ENCODE measurements at regions not wholly inside any gene's neighbourhood (a gene's known extent, or its start where the extent isn't known, plus 50 kb on each side); places are given as distances from the start of the nearest gene placed in this dataset.
"Not testable (repeated sequence)": the region's sequence is repeated elsewhere in the genome, so short reads cannot be mapped to it uniquely, and the experiment has no call there.

DNA sequence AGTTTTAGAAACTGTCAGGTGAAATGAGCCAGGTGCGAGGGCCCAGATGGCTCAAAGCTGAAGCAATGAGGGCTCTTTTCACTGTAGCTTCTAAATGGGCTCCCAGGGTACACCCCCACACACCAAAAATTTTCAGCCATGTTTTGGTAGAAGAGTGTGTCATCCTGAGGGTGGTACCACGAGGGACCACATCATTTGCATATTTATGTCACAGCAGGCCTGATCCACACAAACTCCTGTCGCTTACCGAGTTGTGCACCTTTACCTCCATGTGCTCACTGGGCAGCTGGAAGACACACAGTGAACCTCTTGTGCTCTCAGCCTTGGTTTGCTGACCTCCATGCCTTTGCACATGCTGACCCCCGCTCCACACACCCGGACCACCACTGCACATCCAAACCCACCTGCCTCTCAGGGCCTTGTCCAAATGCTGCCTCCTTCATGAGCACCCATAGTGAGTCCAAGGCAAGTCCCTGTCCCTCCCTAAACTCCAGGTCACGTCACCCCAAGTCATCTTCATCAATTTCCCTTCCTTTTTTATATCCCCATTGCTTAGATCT, 352.2 kb downstream of the BCL2L11 start:
- not testable (repeated sequence) for H3K36me3 Mint-ChIP-seq (ENCODE audit: low read depth); H3K9me3 Mint-ChIP-seq; H3K27me3 Mint-ChIP-seq
- peaks cover 15% of the 10 kb centered on the region for H3K4me1 Mint-ChIP-seq (ENCODE audit: low read depth)
- peak overlapping the region; percentile 1 for H3K4me3 Mint-ChIP-seq
- H3K27ac Mint-ChIP-seq = peak overlapping the region; percentile 76

DNA sequence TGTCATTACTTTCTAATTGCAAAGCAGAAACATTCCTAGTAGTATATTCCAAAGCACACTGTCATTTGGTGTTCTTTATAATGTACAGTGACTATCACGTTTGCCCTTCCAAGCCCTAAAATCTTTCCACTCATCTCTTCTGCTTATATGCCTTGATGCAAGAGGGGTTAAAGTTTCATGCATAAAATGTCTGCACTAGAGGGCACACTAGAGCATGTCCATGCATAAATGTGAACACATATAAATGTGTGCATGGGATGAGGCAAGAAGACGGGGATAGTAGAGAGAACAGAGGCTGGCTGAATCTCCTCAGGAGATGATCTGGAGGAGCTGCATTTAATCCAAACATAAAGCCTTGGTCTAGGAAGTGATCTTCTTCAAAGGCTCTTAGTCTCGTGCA, 352.8 kb downstream of the BCL2L11 start:
- H3K27me3 Mint-ChIP-seq = not testable (repeated sequence)
- peak overlapping the region; percentile 76 for H3K27ac Mint-ChIP-seq
- peaks cover 15% of the 10 kb centered on the region for H3K4me1 Mint-ChIP-seq (ENCODE audit: low read depth)

DNA sequence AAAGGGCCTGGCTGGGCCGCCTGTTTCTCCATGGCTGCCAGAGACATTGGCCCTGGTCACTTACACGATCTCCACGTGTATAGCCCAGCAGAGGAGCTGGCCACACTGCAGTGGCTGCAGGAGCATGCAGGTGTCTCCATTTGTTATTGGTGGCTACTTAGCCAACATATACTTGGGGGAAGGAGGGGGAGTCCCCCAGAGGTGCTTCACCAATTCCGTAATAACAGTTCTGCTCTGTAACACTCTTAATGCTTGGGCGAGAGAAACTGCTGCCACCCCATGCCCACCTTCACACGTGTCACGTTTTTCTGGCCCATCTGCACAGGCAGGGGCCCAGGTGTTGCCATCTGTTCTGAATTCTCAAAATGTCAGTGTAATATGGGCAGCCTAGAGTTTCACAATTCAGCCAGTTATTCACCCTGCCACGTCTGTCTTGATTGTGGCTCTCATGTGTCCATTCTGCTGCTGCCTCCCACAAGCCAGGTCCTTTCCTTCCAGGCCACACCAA, 353.5 kb downstream of the BCL2L11 start:
- not testable (repeated sequence) for H3K4me3 Mint-ChIP-seq; H3K36me3 Mint-ChIP-seq (ENCODE audit: low read depth); H3K27me3 Mint-ChIP-seq; H3K27ac Mint-ChIP-seq; H3K9me3 Mint-ChIP-seq
- H3K4me1 Mint-ChIP-seq (ENCODE audit: low read depth) = peaks cover 20% of the 10 kb centered on the region

More for the DNA sequence above, 352.8 kb downstream of the BCL2L11 start:
- not testable (repeated sequence) for H3K9me3 Mint-ChIP-seq; H3K36me3 Mint-ChIP-seq (ENCODE audit: low read depth)
- H3K4me3 Mint-ChIP-seq = peak overlapping the region; percentile 1

DNA sequence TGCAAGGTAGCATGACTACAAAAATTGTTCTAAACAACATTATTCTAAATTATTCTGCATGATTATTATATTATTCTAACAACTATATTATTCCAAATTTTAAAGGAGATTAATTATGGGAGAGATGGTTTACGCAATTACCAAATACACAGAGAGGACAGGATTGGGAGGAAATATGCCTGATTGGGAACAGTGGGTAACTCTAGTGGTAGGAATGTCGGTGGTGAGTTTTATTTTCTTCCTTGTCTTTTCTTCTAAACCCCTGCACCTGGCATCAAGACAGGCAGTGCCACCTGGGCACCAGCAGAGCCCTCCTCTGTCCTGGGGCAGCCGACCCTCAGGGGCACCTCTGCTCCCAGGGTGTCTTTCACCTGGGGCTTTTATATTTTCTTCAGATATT, 357.6 kb downstream of the BCL2L11 start:
- H3K9me3 Mint-ChIP-seq; H3K36me3 Mint-ChIP-seq (ENCODE audit: low read depth); H3K27me3 Mint-ChIP-seq; H3K27ac Mint-ChIP-seq: not testable (repeated sequence)
- Mint-ChIP-seq H3K4me1 (ENCODE audit: low read depth) (peaks cover 43% of the 10 kb centered on the region), H3K4me3 (peak overlapping the region; percentile 72)

DNA sequence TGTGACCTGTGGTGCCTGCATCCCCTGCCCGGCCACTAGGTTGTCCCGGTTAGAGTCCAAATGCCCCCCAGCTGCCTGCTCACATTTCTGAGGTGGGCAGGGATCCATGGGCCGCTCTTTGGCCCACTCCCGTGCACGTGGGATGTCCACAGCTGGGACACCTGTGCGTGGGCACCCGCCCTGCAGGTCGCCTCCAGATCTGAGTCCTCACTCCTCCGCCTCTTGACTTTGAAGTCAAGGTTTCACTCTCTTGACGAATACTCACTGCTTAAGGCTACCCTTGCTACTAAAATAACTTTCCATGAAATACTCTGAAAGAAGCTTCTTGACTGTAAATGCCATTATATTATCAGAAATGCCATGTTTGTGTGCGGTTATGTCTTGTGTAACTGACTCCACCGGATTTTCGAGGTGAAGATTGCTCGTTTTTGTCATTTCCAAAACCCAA, 358.2 kb downstream of the BCL2L11 start:
- H3K27me3 Mint-ChIP-seq; H3K36me3 Mint-ChIP-seq (ENCODE audit: low read depth); H3K9me3 Mint-ChIP-seq: not testable (repeated sequence)
- H3K4me1 Mint-ChIP-seq (ENCODE audit: low read depth) = peaks cover 42% of the 10 kb centered on the region
- H3K27ac Mint-ChIP-seq = peak overlapping the region; percentile 49
- peak overlapping the region; percentile 72 for H3K4me3 Mint-ChIP-seq

DNA sequence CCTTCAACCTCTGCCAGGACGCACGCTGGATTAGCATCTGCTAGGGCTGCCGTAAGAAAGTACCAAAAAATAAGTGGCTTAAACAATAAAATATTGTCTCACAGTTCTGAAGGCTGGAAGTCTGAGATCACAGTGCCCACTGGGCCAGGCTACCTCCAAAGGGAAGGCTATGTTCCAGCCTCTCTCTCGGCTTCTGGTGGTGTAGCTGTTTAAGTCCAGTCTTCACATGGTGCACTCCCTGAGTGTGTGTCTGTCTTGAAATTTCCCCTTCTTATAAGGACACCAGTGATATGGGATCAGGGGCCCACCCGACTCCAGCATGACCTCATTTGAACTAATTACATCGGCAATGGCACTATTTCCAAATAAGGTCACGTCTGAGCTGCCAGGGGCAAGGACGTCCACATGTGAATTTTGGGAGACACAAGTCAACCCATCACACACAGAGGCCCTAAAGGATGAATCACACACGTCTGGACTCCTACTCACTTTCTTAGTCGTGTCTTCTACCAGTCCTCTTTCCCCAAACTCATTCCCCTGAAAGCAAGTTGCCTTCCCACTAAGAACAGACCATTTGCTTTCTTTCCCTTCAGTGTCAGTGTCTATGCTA, 359.4 kb downstream of the BCL2L11 start:
- not testable (repeated sequence) for H3K9me3 Mint-ChIP-seq; H3K27me3 Mint-ChIP-seq; H3K36me3 Mint-ChIP-seq (ENCODE audit: low read depth)
- H3K27ac Mint-ChIP-seq = peak overlapping the region; percentile 87
- H3K4me3 Mint-ChIP-seq = peak overlapping the region; percentile 72
- peaks cover 35% of the 10 kb centered on the region for H3K4me1 Mint-ChIP-seq (ENCODE audit: low read depth)

DNA sequence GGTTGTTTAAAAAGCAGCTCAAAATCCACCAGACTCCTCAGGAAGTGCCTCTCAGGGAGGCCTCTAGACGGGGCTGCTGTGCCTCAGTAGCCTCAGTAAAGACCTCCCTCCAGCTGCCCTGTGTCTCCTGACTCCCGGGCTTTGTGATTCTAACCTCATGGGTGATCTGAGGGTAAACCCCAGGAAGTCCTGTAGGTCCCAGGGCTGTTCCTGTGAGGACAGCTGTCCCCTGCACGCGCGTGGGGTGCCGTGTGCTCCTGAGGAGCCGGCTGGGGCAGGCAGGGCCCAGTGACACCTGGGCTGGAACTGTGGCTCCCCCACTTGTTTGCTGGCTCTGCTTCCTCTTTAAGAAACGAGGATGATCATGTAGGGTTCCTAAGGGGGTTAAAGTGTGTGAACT, 359.9 kb downstream of the BCL2L11 start:
- H3K4me1 Mint-ChIP-seq (ENCODE audit: low read depth) = peaks cover 35% of the 10 kb centered on the region
- H3K4me3 Mint-ChIP-seq; H3K27me3 Mint-ChIP-seq; H3K36me3 Mint-ChIP-seq (ENCODE audit: low read depth); H3K9me3 Mint-ChIP-seq: not testable (repeated sequence)
- H3K27ac Mint-ChIP-seq = peak overlapping the region; percentile 87

DNA sequence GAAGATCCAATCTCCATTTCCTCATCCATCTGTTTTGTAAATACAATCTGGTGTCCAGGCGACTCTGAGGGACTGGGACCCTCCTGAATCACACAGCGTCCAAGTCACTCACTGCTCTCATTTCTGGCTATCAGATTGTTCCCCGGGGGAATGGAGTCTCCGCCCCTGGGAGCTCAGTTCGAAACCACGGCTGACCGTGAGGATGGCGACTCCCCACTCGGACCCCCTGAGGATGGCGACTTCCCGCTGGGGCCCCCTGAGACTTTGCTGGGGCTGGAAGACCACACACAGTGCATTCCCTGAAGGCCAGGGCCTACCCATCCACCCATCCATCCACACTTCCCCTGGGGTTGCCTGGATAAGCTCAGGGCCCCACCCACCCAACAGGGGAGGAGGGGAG, 360.5 kb downstream of the BCL2L11 start:
- H3K27ac Mint-ChIP-seq; H3K4me3 Mint-ChIP-seq; H3K36me3 Mint-ChIP-seq (ENCODE audit: low read depth); H3K27me3 Mint-ChIP-seq; H3K9me3 Mint-ChIP-seq: not testable (repeated sequence)
- peaks cover 35% of the 10 kb centered on the region for H3K4me1 Mint-ChIP-seq (ENCODE audit: low read depth)

DNA sequence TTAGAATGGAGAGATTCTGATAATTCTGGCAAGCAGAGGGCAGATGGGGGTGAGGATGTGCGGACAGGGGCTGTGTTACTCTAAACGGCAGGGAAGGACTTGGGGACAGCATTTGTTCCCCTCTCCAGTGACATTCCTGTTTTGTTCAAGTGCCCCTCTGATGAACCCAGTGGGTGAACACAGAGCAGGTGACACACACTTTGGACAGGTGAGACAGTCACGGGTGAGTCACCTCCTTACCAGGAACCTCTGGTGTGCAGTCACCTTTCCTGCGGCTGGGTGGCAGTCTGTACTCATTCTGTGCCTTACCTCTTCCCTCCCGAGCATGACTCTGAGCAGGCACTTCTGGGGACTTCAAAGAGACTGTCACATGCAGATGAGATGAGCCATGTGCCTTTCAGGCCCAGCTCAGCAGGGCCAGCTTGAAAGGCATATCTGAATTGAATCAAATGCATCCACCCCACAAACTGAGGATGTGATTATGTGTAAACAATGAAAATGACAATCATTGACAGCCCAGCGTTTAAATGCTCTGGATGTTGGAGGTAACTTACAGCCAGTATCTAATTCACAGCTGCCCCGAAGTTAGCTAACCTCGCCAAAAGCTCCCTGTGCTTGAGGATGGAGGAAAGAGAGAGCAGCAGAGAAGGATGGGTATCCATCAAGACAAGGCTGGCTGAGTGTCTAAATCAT, 362.4 kb downstream of the BCL2L11 start:
- not testable (repeated sequence) for H3K9me3 Mint-ChIP-seq; H3K27me3 Mint-ChIP-seq; H3K4me3 Mint-ChIP-seq; H3K27ac Mint-ChIP-seq; H3K36me3 Mint-ChIP-seq (ENCODE audit: low read depth)
- H3K4me1 Mint-ChIP-seq (ENCODE audit: low read depth) = peaks cover 35% of the 10 kb centered on the region

DNA sequence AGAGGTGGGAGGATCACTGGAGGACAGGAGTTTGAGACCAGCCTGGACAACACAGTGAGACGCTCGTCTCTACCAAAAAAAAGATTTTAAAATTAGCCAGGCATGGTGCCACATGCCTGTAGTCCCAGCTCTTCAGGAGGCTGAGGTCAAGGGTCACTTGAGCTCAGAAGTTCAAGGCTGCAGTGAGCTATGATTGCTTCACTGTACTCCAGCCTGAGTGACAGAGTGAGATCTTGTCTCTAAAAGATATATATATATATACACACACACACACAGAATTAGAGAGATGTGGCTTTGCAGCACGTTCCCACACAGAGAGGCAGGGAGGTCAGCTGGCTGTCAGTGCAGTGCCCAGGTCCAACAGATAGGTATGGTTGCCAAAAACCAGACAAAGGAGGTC, 363.4 kb downstream of the BCL2L11 start:
- H3K9me3 Mint-ChIP-seq, H3K27ac Mint-ChIP-seq: not testable (repeated sequence)

DNA sequence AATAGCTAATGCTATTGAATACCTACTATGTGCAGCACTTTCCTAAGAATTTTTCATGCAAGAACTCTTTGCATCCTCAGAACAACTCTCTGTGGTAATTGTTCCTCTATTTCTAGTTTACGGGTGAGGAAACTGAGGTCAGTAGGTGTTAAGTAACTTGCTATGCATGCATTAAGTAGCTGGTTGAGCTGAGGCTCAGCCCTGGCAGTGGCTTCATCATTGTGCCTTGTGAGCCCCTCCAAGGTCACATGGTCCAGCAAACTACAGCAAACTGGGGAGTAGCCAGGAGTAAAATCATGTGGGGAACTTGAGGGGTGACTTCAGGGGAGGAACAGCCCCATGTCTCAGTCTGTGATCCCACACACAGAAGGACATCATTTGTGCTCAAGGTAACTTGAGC, 365.2 kb downstream of the BCL2L11 start:
- not testable (repeated sequence) for H3K9me3 Mint-ChIP-seq; H3K36me3 Mint-ChIP-seq (ENCODE audit: low read depth); H3K4me3 Mint-ChIP-seq; H3K27ac Mint-ChIP-seq; H3K27me3 Mint-ChIP-seq
- peaks cover 17% of the 10 kb centered on the region for H3K4me1 Mint-ChIP-seq (ENCODE audit: low read depth)

More for the DNA sequence above, 363.4 kb downstream of the BCL2L11 start:
- not testable (repeated sequence) for H3K36me3 Mint-ChIP-seq (ENCODE audit: low read depth); H3K27me3 Mint-ChIP-seq; H3K4me3 Mint-ChIP-seq
- peaks cover 30% of the 10 kb centered on the region for H3K4me1 Mint-ChIP-seq (ENCODE audit: low read depth)

DNA sequence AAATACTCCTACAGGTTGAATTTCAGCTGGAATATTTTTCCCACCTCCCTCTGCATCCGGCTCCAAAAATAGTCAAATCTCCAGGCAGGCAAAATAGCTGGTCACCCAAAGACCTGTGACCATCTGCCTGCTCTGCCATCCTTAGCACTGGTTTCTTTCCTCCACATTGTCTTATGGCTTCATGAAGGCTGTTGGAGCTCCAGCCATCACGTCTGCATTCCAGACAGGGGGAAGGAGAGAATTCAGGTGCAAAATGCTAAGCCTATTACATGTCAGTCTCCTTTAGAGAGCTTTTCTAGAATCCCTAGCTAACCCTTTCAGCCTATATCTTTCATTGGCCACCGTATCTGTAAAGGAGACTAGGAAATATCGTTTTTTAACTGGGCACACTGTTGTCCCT, 367.7 kb downstream of the BCL2L11 start:
- H3K36me3 Mint-ChIP-seq (ENCODE audit: low read depth); H3K27ac Mint-ChIP-seq; H3K27me3 Mint-ChIP-seq; H3K4me3 Mint-ChIP-seq; H3K9me3 Mint-ChIP-seq: not testable (repeated sequence)
- peaks cover 12% of the 10 kb centered on the region for H3K4me1 Mint-ChIP-seq (ENCODE audit: low read depth)

DNA sequence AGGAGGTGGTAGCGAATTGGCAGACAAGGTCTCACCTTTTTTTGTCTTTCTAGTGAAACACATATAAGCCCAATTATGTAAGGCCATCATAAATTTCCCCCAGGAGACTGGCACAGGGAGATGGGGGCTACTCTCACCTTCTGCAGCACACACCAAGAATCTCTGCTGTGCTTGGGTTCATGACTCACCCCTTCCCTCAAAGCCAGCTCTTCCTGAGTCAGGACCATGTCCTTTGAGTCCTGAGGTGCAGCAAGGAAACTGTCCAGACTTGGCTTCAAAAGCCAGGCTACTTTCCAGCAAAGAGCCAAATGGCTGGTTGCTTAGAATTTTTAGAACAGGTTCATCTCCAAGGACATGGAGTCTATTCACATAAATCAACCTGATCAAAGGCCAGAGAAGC, 368.7 kb downstream of the BCL2L11 start:
- H3K27ac Mint-ChIP-seq; H3K4me3 Mint-ChIP-seq; H3K9me3 Mint-ChIP-seq; H3K36me3 Mint-ChIP-seq (ENCODE audit: low read depth); H3K27me3 Mint-ChIP-seq: not testable (repeated sequence)
- peaks cover 18% of the 10 kb centered on the region for H3K4me1 Mint-ChIP-seq (ENCODE audit: low read depth)

DNA sequence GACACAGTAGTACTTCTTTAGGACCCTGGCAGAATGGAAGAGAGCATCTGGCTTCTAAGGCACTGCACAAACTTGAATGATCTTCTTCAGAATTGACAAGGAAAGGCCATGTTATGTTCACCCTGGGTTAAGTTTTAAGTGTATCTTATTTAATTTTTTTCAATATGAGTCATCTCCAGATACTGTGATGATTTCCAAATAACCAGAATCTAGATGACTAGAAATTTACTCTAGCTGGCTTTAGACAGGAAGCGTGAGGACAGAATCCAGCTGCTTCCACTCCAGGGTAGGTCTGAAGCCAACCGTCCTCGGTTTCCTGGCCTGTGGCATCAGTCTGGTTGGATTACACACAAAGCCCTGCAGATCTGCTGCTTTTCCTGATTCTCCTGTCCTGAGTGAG, 370.5 kb downstream of the BCL2L11 start:
- not testable (repeated sequence) for H3K9me3 Mint-ChIP-seq; H3K27me3 Mint-ChIP-seq; H3K27ac Mint-ChIP-seq; H3K36me3 Mint-ChIP-seq (ENCODE audit: low read depth)
- Mint-ChIP-seq H3K4me1 (ENCODE audit: low read depth) (peaks cover 18% of the 10 kb centered on the region), H3K4me3 (peak overlapping the region; percentile 50)

DNA sequence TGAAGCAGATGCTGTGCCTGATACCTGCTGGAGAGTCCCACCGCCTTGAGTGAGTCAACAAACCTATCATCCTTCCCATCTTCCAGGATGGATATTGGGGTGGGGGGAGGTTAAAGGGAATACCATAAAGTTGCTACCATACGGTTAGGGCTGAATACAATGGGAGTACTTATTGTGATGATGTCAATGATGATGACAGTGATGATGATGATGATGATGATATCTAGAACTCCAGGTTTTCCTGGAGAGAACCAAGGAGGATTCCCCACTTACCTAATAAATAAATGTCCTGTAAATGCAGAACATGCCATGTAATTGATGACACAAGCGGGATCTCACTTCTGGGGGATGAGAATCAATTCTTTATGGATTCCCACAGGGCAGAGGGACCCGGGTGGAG, 370.9 kb downstream of the BCL2L11 start:
- H3K9me3 Mint-ChIP-seq; H3K27me3 Mint-ChIP-seq; H3K36me3 Mint-ChIP-seq (ENCODE audit: low read depth): not testable (repeated sequence)
- Mint-ChIP-seq H3K4me1 (ENCODE audit: low read depth) (peaks cover 18% of the 10 kb centered on the region), H3K27ac (peak overlapping the region; percentile 3), H3K4me3 (peak overlapping the region; percentile 50)
